Mucosa of descending colon (tissue), 3 donors: ENCODE measurements at regions not wholly inside any gene's neighbourhood (a gene's known extent, or its start where the extent isn't known, plus 50 kb on each side); places are given as distances from the start of the nearest gene placed in this dataset.

Experiments used
- ATAC-seq: fragments of 200-7000 bp; cut with Tn5 transposase; one replicate; pipeline ENCODE4 v1.9.1; 2020; ENCODE audit warnings: mild to moderate bottlenecking, moderate library complexity
- DNase-seq, 3 donors: peaks; one replicate each; pipeline ENCODE4 v3.0.0-alpha.2; 2020
- H3K36me3 ChIP-seq: fragments of 200-600 bp; one replicate; pipeline ENCODE4 v1.8.0; 2021; ENCODE audit warnings: low read depth, mild to moderate bottlenecking
- H3K4me1 ChIP-seq: fragments of 200-600 bp; one replicate; pipeline ENCODE4 v1.8.0; 2021; ENCODE audit warnings: low read depth, mild to moderate bottlenecking
- H3K4me3 ChIP-seq: fragments of 200-600 bp; one replicate; pipeline ENCODE4 v1.8.0; 2021; ENCODE audit warnings: mild to moderate bottlenecking
- H3K9me3 ChIP-seq: fragments of 200-600 bp; one replicate; pipeline ENCODE4 v1.8.0; 2021; ENCODE audit warnings: mild to moderate bottlenecking
- CTCF ChIP-seq: fragments of 200-600 bp; IDR thresholded peaks from one replicate; pipeline ENCODE4 v1.8.0; 2022; ENCODE audit warnings: antibody characterized with exemption, mild to moderate bottlenecking
- intact Hi-C, 2 donors: fragments of 100-400 bp; cut with DNase I in 1 of 2; cut with micrococcal nuclease in 1 of 2; formaldehyde crosslinking; loops; one replicate each; pipeline versions ENCODE4 v1.11.0 to v1.11.1; 2022; cut with DNase I, micrococcal nuclease
- donor health status: DM: no; HTN: no; CAD: no; lungs with moderate emphysema.
- donor health status: DM: no; HTN: no; CAD: no.
- donor health status: DM: no; HTN: yes; CAD: no.

DNA sequence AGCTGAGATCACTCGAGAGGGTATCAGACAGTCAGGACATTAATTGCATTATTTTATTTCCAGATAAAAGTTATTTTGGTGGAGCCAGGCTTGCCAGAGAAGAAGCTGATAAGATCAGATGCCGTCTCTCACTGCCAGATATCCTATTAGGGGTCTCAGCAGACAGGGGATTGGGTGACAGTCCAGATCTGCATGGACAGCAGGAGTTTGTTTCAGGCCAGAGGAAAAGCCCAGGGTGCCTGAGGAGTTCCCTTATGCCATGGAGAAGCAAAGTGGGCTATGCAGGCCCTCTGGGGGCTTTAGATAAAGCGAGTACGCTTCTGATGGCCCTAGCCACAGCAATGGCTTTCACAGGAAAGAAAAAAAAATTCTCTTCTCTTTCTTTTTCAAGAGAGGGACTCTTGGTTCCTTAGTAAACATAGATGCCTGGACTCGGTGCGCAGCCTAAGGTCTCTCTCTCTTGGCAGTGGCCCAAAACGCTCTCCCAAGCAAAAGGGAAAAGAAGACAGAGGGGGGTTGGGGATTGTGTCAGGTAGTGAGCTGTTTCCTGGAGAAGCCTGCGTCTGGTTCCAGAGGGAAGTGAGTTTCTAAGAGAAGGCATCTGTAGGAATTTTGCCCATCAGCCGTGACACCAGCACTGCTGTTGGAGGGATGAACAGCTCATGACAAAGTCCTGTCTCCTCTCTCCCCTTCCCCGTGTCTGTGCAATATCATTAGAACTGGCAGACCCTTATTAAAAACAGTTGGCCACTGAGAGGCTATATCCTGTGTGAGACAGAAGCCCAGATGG, 166.3 kb upstream of the FOXF1 start:
- TF ChIP-seq CTCF = no peak
- H3K4me3 ChIP-seq = no peak overlapping the region
- no peaks in the 10 kb centered on the region for H3K36me3 ChIP-seq
- no peaks in the 10 kb centered on the region for H3K4me1 ChIP-seq
- intact Hi-C loops = no loop called here
- ATAC-seq (no peak), DNase-seq (no peak)
- H3K9me3 ChIP-seq = no peaks in the 10 kb centered on the region

DNA sequence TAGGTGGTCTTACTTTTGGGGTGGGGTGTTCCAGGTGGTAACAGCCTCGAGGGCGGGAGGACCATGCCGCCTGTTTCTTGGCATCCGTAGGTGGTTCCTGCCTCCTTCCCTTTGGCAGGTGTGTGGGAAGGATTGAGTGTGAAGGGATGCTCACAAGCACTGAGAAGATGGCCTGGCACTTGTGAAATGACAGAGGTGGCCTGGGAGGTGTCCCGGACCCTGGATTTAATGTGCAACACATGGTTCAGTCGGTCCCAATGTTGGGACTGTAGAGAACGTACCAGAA, 165.8 kb upstream of the FOXF1 start:
- DNase-seq (no peak), ATAC-seq (no peak)
- no peak for TF ChIP-seq CTCF
- intact Hi-C loops = no loop called here
- Histone ChIP-seq H3K4me1 (no peaks in the 10 kb centered on the region), H3K9me3 (no peaks in the 10 kb centered on the region), H3K36me3 (no peaks in the 10 kb centered on the region), H3K4me3 (no peak overlapping the region)

- Histone ChIP-seq H3K36me3 (no peaks in the 10 kb centered on the region), H3K9me3 (no peaks in the 10 kb centered on the region), H3K4me1 (no peaks in the 10 kb centered on the region), H3K4me3 (no peak overlapping the region)
- intact Hi-C loops = no loop called here
- no peak for DNase-seq
- no peak for TF ChIP-seq CTCF
- ATAC-seq = no peak
These were observed 165.4 kb upstream of the FOXF1 start for GRCh38 chr16:86344881-86345280.

DNA sequence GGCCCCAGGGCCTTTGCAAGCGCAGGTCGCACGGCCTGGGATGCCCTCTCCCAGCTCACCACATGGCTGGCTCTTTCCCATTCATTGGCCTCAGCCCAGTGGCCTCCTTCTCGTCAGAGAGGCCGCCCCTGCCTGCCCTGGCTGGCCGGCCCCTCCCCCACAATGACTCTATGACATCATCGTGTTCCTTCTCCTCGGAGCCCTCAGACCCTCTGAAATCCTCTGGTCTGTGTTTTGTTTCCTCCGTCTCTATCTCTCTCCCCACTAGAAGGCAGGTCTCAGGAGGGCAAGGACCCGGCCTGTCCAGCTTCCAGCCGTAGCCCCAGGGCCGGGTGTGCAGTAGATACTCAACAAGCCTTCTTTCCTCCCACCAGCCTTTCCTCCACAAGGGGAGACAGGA, 164.8 kb upstream of the FOXF1 start:
- TF ChIP-seq CTCF = no peak
- intact Hi-C loops = no loop called here
- H3K36me3 ChIP-seq = no peaks in the 10 kb centered on the region
- no peak overlapping the region for H3K4me3 ChIP-seq
- DNase-seq (no peak), ATAC-seq (no peak)
- no peaks in the 10 kb centered on the region for H3K9me3 ChIP-seq
- H3K4me1 ChIP-seq = no peaks in the 10 kb centered on the region

DNA sequence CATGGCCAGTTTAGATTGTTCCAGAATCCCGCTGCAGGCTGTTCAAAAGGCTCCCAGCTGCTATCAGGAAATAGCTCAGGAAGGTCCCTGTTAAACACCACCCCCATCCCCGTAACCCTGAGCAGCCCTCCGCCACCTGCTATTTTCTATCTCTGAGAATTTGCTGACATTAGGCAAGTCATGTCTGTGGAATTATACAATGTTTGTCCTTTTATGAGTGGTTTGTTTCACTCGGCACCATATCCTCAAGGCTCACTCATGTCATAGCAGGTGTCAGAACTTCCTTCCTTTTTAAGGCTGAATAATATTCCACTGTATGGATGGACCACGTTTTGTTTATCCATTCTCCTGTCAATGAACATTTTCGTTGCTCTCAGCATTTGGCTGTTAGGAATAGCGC, 164.3 kb upstream of the FOXF1 start:
- ATAC-seq = no peak

More for the DNA sequence above, 164.3 kb upstream of the FOXF1 start:
- TF ChIP-seq CTCF = no peak
- intact Hi-C loops = no loop called here
- DNase-seq = no peak
- H3K4me1 ChIP-seq = no peaks in the 10 kb centered on the region
- no peaks in the 10 kb centered on the region for H3K36me3 ChIP-seq
- no peak overlapping the region for H3K4me3 ChIP-seq
- H3K9me3 ChIP-seq = no peaks in the 10 kb centered on the region
